ENCODE measurements at regions not wholly inside any gene's neighbourhood (a gene's known extent, or its start where the extent isn't known, plus 50 kb on each side); places are given as distances from the start of the nearest gene placed in this dataset.

DNA sequence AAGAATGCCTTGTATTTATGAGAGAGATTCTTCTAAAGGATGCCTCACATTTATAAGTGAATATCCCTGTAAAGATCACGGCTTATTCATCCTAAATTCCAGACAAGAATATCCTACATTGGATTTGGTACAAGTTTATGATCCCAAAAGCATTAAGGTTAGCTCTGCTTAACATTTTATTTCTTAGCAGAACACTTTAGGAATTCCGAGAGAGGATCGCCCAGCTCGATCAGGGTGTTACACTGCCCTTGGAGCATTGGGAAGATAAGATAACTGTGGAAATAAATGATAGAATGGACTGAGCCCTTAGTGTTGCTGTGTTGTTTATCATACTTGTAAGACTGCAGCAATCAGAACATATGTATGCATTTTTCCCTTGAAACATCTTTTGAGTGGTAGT, 223.0 kb upstream of the CDIN1 start:
- WGBS, 4 donors: 35 to 43% (median 37%) methylated on average over 4 of the region's 4 CpGs
- peak overlapping the region in 1 of 5 donors; percentile 25 for H3K27ac ChIP-seq
- no peak for DNase-seq

DNA sequence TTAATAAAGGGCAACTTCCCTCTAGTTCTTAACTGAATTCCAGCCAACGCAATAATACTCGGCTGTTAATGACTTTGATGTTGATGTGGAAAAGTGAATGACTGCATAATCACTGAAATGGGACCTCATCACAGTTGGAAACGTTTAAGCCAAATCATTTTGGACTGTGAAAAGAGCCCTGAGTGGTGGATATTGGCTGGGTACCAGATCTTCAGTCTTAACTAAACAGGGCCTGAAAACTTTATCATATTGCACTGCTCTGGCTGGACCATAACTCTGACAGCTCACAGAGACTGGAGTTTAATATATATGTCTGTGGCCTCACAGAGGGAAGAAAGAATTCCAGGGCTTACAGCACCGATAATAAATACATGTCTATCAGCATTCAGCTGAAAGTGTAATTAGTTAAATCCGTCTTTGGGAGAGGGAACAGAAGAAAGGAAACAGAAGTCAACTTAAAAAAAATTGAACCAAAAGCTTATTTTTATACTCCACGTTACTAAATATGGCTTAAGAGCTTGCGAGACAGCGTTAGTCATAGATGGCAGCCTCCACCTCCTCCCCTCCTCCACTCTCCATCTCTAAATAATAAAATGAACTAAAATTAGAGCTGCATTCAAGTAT, 222.3 kb upstream of the CDIN1 start:
- intact Hi-C loops (cut with DNase I): no loop called here

More for the DNA sequence above, 223.0 kb upstream of the CDIN1 start:
- TF ChIP-seq POLR2A (IDR thresholded peaks at IDR 0.05): no peak
- TF ChIP-seq, protein P1, sequence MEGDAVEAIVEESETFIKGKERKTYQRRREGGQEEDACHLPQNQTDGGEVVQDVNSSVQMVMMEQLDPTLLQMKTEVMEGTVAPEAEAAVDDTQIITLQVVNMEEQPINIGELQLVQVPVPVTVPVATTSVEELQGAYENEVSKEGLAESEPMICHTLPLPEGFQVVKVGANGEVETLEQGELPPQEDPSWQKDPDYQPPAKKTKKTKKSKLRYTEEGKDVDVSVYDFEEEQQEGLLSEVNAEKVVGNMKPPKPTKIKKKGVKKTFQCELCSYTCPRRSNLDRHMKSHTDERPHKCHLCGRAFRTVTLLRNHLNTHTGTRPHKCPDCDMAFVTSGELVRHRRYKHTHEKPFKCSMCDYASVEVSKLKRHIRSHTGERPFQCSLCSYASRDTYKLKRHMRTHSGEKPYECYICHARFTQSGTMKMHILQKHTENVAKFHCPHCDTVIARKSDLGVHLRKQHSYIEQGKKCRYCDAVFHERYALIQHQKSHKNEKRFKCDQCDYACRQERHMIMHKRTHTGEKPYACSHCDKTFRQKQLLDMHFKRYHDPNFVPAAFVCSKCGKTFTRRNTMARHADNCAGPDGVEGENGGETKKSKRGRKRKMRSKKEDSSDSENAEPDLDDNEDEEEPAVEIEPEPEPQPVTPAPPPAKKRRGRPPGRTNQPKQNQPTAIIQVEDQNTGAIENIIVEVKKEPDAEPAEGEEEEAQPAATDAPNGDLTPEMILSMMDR (IDR thresholded peaks at IDR 0.05): no peak
- Histone ChIP-seq H3K36me3 (replicated peaks in 1 of 2) (no peaks in the 10 kb centered on the region), H3K4me1 (replicated peaks in 1 of 2) (peaks cover 0 to 18% of the 10 kb centered on the region in 2 donors), H3K9me3 (replicated peaks in 1 of 3) (no peaks in the 10 kb centered on the region), H3K4me3 (no peak overlapping the region), H3K27me3 (no peaks in the 10 kb centered on the region)
- intact Hi-C loops (cut with DNase I): no loop called here

DNA sequence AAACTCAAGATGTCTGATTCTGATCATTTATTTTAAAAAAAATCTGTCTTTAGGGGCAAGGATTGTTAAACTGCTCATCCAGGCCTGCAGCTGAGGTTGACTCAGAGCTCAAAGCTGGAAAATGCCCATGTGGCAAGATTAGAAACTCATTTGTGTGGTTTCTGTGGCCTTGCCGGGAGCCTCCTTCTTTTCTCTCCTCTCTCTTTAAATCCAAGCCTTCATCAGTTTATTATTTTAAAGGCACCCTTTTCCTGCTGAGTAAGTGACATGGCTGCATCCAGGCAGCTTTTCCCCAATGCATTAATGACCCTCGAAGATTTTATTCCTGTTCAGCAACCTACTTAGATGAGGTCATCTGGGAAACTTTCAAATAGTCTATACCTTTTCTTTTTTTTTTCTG, 221.3 kb upstream of the CDIN1 start:
- DNase-seq: no peak
- no peaks in the 10 kb centered on the region for H3K27me3 ChIP-seq
- H3K9me3 ChIP-seq (replicated peaks in 1 of 3): no peaks in the 10 kb centered on the region
- H3K4me3 ChIP-seq: no peak overlapping the region
- intact Hi-C loops (cut with DNase I): no loop called here
- H3K27ac ChIP-seq: peak overlapping the region in 1 of 5 donors; percentile 0
- TF ChIP-seq, protein P1 (IDR thresholded peaks at IDR 0.05): no peak
- no peak for TF ChIP-seq POLR2A (IDR thresholded peaks at IDR 0.05)
- H3K4me1 ChIP-seq (replicated peaks in 1 of 2): peaks cover 0 to 18% of the 10 kb centered on the region in 2 donors
- no peaks in the 10 kb centered on the region for H3K36me3 ChIP-seq (replicated peaks in 1 of 2)
- WGBS, 4 donors: 35 to 59% (median 46%) methylated on average over 2 of the region's 2 CpGs

More for the DNA sequence above, 222.3 kb upstream of the CDIN1 start:
- Histone ChIP-seq H3K27me3 (no peaks in the 10 kb centered on the region), H3K36me3 (replicated peaks in 1 of 2) (no peaks in the 10 kb centered on the region), H3K4me1 (replicated peaks in 1 of 2) (peaks cover 0 to 18% of the 10 kb centered on the region in 2 donors), H3K9me3 (replicated peaks in 1 of 3) (no peaks in the 10 kb centered on the region), H3K27ac (peak overlapping the region in 1 of 5 donors; percentile 25), H3K4me3 (peak overlapping the region in 1 of 4 donors; percentile 12)
- TF ChIP-seq POLR2A (IDR thresholded peaks at IDR 0.05): no peak
- TF ChIP-seq, protein P1 (IDR thresholded peaks at IDR 0.05): no peak
- 13 to 16% (median 14%) methylated on average over 8 of the region's 8 CpGs for WGBS, 4 donors
- DNase-seq: no peak

DNA sequence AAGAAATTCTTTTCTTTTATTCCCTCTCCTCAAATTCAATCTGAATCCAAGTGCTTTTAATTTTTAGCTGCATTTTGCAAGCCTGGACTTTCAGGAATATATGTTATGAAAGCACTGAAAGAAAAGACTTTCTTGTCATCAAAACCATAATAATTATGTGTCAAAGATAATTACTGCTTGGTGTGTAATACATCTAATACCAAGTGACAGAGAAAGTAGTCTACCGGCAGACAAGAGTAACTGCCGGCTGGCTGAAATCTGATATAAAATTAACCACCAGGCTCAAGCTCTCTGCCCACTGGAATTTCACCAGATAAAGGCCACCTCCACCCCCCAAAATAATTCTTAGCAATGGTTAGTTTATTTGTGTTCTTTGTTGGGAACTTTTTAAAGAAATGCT, 220.9 kb upstream of the CDIN1 start:
- Histone ChIP-seq H3K36me3 (replicated peaks in 1 of 2) (no peaks in the 10 kb centered on the region), H3K4me1 (replicated peaks in 1 of 2) (peaks cover 0 to 18% of the 10 kb centered on the region in 2 donors), H3K27me3 (no peaks in the 10 kb centered on the region), H3K9me3 (replicated peaks in 1 of 3) (no peaks in the 10 kb centered on the region), H3K27ac (no peak overlapping the region), H3K4me3 (no peak overlapping the region)
- intact Hi-C loops (cut with DNase I): no loop called here
- WGBS, 4 donors: 81 to 96% (median 87%) methylated on average over 2 of the region's 2 CpGs
- TF ChIP-seq, protein P1 (IDR thresholded peaks at IDR 0.05): no peak
- TF ChIP-seq POLR2A (IDR thresholded peaks at IDR 0.05): no peak
- DNase-seq: no peak

All from adrenal gland (tissue), 9 donors.